ENCODE measurements at regions not wholly inside any gene's neighbourhood (a gene's known extent, or its start where the extent isn't known, plus 50 kb on each side); places are given as distances from the start of the nearest gene placed in this dataset.

DNA sequence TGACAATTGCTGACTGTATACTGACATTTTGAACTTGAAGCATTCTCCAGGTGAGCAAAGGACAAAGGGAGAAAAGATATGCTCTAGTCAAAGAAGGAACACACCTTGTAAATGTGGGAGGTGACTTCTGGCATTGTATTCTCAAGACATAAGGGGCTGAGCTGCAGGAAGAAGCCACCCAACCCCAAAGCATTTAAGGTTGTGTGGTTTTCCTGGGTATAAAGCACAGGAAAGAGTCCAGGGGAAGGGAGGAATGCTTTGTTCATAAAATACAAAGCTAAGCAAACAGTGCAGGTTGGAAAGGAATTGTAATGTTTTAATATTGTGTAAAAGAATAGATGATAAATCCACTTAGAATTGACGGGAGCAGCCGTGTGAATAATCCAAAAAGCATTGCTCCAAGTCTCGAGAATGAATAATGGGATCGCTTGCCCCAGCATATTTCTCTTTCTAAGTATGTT is 102.4 kb upstream of the LRIG1 start:
- no peak for TF ChIP-seq POLR2A (IDR thresholded peaks at IDR 0.05; ENCODE audit: low read depth, low read length)
- TF ChIP-seq POLR2AphosphoS5 (IDR thresholded peaks at IDR 0.05; ENCODE audit: low read depth, low read length) = no peak

Data from GM12892 (cell line).